NCI-H187 treated with DMSO at 0.1 percent for 48 hours (cell line): ENCODE measurements at regions not wholly inside any gene's neighbourhood (a gene's known extent, or its start where the extent isn't known, plus 50 kb on each side); places are given as distances from the start of the nearest gene placed in this dataset.

Experiments used
- DNase-seq: peaks from one replicate; lab custom pipeline; 2025; lab: John Stamatoyannopoulos, UW

- DNase-seq, result no peak
These were observed 257.3 kb upstream of the IGF1R start for GRCh38 chr15:98390946-98391530.

DNA sequence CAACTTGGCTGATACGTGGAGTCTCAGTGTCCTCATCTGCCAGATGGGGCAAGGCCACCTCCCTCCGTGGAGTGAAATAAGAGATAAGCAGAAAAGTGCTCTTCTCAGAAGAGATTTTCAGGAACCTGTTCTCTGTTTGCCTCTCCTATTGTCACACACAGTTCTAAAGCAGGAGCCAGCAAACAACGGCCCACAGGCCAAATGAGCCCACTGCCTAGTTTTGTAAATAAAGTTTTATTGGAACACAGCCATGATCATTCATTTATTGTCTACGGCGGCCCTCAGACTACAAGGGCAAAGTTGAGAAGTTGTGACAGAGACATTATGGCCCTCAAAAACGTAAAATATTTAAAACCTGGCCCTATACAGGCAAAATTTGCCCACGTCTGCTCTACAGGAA, 256.8 kb upstream of the IGF1R start:
- no peak for DNase-seq

DNA sequence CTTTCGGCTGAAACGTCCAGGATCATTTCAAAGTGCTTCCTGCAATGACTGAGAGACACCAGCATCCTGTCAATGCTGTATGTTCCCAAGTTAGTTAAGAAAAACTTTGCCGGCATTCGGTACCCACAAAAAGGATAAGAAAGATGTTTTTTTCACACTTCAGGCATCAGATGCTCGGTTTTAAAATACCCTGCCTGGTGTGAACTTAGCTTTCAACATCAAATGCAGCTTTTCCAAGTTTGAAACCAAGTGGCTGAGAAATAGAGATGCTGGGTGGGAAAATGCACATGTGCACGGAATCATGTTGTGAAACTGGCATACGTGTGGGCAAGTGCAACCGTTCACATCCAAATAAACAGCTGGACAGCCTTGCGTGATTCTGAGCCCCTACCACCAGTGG, 254.9 kb upstream of the IGF1R start:
- DNase-seq, result no peak

GRCh38 chr15:98394546-98394945, 253.8 kb upstream of the IGF1R start:
- no peak for DNase-seq

- DNase-seq, result no peak
These were observed 252.2 kb upstream of the IGF1R start for GRCh38 chr15:98395974-98396610.

- no peak for DNase-seq
These were observed 250.9 kb upstream of the IGF1R start for GRCh38 chr15:98397419-98397818.

- DNase-seq, result no peak
These were observed 250.3 kb upstream of the IGF1R start for GRCh38 chr15:98398056-98398455.

GRCh38 chr15:98398886-98399285, 249.5 kb upstream of the IGF1R start:
- DNase-seq, result no peak

DNA sequence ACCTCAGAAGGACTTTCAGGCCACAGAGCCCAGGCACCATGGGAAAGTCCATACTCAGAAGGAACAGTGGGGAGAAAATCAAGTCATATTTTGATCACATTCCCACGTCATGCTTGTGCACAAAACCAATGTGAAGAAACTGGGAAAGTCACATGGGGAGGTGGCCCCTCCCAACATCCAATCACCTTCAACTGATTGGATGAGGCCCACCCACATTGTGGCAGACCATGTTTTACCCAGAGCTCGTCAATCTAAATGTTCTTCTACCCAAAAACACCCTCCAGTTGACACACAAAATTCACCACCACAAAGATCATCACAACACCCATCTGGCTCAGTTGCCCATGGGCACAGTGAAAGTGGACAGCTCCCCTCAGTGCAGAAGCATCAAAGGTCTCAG, 248.2 kb upstream of the IGF1R start:
- no peak for DNase-seq

- no peak for DNase-seq
These were observed 247.3 kb upstream of the IGF1R start for GRCh38 chr15:98401029-98401428.

GRCh38 chr15:98402486-98402885, 245.9 kb upstream of the IGF1R start:
- no peak for DNase-seq

GRCh38 chr15:98403169-98403568, 245.2 kb upstream of the IGF1R start:
- DNase-seq, result no peak

DNA sequence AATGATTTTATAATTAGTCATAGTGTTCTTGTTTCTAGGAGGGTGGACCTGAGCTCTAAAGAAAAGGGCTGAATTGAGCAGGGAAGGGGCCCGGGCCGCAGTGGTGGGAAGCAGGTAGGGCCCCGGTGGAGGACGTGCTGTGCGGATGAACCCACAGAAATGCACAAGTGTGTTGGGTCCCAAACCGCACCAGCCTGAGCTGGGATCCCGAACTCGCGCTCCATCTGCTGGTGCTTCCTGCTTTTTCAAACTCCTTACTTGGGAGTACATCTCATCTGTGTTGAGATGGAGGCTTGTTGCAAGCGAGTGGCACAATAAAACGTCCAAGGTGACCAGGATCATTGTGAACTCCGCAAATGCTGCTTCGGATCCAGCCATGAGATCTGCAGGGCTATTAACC, 244.8 kb upstream of the IGF1R start:
- DNase-seq, result no peak

- DNase-seq, result no peak
These were observed 243.3 kb upstream of the IGF1R start for GRCh38 chr15:98405013-98405412.

DNA sequence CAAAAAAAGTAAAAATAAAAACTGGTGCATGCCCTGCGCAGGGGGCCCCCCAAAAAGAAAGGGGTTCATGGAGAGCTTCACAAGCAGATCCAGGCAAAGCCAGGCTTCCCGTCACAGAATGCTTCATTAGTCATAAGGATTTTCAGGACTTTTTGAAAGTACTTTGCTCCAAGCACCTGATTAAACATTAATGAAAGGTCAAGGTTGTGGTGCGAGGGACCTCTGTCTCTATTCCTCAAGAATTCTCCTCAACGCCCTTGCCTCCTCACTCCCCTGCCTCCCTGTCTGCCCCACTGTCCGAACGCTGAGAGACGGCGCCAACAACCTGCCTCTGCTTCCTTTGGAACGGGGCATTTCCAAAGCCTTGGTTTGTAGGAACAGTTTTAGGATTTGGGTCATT, 240.1 kb upstream of the IGF1R start:
- no peak for DNase-seq

GRCh38 chr15:98410328-98410727, 238.0 kb upstream of the IGF1R start:
- no peak for DNase-seq

DNA sequence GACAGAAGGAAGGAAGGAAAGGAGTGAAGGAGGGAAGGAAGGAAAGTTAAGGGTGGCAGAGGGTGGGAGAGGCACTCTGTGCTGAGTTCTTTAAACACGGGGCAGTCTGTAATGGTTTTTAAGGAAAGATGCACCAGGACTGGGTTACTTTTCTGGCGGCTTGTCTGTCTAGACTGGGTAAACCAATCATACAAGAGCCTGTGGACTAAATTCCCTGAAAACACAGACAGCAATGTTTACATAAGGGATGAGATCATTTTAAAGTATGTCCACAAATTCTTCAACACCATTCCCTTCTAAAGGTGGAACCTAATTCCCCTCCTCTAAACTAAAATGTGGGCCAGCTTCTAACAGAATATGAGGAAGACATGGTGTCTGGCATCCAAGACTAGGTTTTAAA, 235.5 kb upstream of the IGF1R start:
- DNase-seq, result no peak

DNA sequence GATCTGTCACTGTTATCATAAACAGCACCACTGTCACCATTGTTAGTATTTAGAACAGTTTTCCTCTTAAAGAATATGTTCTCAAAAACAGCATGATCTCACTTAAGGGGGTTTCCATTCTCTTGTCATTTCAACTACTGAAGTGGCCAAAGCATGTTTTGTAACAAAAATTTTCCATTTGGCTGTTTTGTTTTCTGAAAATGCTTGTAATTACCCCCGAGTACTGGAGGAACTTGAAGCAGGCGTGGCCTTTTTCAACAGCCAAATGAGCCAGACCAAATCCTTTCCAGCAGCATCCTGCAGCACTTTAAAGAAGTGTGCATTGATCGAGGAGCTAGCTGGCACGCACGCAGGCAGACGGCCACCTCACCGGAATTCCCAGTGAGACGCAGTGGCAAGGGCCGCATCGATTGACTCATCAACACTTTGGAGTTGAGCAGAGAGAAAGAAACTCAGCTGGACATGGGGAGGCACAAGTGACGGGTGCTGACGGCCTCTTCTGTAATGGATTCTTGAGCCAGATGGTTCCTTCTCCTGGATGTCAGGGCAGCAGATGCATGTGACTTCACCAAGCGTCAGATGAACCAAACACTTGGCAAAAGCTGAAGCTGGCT, 234.3 kb upstream of the IGF1R start:
- DNase-seq, result no peak

DNA sequence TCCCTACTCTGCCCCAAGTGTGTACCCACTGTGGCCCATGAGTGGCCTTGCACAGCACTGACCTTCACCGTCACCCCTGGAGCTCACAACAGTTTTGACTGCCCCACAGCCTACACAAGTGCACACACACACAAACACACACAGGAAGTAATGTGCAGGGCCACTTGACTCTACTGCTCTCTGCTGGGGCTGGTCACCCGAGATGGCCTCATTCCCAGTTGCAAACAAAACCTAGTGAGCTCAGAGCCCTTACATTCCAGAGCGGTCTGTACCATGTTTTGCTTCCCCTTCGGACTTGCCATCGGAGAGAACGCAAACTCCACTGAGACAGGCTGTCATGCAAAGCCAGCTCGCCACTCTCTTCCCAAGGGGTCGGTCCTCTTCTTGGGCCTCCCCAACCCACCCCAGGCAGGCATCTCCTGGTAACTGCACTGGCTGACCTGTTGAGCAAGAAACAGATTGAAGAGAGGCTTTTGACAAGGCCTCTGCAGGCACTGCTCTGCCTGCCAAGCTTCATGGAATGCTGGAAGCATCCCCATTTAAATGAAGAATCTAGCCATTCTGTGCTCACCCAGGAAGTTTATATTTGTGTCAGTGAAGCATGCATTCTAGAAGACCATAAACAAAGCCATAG, 232.0 kb upstream of the IGF1R start:
- DNase-seq, result no peak

DNA sequence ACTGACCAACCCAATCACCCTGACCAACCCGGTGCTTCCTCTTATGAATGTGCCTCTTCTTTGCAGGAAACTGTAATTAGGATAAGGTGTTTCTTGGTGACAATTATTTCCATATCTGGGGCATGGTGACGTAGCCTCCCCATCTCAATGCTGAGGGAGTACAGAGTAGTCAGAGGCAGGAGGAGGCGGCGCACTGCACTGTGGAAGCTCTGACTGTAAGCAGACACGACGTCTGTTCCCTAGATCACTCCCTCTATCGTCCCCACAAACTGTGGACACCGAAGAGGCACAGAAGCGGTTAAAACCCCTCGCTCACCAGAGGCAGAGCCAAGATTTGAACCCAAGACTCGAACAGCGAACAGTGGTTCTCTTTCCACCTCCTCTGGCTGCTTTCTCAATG, 231.0 kb upstream of the IGF1R start:
- DNase-seq, result no peak

DNA sequence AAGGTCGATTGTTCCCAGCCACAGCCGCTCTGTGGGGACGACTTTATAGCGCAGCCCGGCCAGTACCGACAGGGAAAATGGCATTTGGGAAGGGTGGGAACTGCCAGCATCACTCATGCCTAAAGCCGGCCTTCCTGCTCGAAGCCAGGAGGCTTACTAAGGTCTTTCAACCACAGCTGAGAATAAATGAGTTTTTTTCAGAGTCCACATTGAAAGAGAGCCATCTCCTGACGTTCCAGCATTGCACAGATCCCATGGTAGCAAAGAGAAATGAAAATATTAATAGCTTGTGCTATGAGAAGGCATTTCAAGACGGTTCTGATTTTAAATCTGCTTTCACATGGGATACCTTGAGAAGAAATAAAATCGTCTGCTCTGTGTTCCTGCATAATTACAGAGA, 230.2 kb upstream of the IGF1R start:
- DNase-seq, result no peak

DNA sequence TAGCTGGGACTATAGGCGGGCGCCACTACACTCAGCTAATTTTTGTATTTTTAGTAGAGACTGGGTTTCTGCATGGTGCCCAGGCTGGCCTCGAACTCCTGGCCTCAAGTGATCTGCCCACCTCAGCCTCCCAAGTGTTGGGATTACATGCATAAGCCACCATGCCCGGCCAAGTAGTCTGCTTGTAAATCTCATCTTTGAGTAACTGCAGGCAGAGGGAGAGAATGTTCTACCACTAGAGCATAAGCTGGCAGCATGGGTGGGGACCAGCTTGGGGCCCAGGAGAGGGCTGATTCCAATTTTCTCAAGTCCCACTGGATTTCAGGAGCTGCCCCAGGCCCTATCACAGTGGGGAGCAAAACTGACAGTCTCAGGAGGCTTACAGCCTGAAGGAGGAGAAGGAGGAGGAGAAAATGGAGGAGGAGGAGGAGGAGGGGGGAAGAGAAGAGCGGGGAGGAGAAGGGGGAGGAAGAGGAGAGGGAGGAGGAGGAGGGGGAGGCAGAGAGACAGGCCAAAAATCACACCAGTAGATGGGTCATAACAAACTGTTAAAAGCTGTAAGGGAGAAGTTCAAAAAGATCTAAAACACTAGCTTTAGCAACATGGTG, 229.1 kb upstream of the IGF1R start:
- DNase-seq, result no peak

DNA sequence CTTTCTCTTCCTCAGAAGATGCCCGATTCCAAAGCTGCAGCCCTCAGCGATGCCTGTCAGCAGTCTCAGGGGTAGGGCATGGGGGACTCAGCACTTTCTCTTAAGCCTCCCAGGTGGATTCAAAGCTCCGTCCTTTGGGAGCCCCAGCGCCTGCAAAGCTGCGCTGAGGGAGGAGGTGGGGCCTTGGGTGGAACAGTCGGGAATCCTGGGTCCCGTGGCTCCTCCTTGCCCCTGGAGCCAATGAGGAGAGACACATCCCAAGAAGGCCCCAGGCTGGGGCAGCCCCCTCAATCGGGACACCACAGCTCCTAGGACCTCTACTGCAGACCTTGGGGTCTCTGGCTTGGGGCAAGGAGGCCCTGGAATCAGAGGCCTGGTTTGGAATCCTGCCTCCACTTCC, 227.5 kb upstream of the IGF1R start:
- no peak for DNase-seq
